ENCODE measurements at regions not wholly inside any gene's neighbourhood (a gene's known extent, or its start where the extent isn't known, plus 50 kb on each side); places are given as distances from the start of the nearest gene placed in this dataset.

DNA sequence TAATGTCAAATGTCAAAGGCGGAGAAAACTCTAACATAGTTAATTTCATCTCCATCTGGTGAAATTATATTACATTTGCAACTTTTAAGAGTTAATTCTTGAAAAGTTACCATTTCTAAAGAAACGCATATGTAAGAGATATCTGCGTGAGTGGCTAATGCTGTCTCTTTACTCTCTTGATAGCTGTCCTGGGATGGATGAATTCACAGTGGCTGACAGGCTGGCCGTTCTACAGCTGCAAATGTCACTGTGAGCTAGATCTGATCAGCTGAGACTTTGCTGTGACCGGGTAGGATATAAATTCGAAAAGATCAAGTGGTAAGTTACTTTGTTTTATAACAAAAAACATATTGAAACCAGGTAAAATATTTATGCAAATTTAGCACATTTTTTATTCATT lies 557.1 kb upstream of the DDX18 start:
- Histone ChIP-seq H2AFZ (ENCODE audit: low read length) (no peak overlapping the region), H3K4me3 (ENCODE audit: insufficient read depth, low read length) (no peak overlapping the region), H3K4me2 (ENCODE audit: insufficient read depth, low read length) (no peak overlapping the region)

DNA sequence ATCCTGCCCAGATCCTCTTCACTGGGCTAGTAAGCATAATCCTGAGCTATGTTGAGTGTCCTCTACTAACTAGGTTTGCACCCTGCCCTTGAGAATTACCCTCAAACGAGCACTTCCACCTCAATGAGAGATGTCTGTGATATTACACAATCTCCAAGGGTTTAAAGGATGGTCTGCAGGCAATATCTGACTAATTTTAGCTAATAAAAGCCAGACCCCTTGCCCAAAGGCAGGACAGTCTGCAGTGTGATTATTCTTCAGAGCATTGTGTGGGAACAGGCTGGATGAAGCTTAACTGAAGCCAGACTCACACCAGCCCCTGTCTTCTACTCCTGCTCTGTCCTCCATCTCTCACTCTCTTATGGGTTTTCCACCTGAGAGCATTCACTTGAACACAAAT lies 544.9 kb upstream of the DDX18 start:
- H3K79me2 ChIP-seq (ENCODE audit: insufficient read depth, low read length), result no peaks in the 10 kb centered on the region
- TF ChIP-seq, protein P1, sequence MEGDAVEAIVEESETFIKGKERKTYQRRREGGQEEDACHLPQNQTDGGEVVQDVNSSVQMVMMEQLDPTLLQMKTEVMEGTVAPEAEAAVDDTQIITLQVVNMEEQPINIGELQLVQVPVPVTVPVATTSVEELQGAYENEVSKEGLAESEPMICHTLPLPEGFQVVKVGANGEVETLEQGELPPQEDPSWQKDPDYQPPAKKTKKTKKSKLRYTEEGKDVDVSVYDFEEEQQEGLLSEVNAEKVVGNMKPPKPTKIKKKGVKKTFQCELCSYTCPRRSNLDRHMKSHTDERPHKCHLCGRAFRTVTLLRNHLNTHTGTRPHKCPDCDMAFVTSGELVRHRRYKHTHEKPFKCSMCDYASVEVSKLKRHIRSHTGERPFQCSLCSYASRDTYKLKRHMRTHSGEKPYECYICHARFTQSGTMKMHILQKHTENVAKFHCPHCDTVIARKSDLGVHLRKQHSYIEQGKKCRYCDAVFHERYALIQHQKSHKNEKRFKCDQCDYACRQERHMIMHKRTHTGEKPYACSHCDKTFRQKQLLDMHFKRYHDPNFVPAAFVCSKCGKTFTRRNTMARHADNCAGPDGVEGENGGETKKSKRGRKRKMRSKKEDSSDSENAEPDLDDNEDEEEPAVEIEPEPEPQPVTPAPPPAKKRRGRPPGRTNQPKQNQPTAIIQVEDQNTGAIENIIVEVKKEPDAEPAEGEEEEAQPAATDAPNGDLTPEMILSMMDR (IDR thresholded peaks at IDR 0.05; ENCODE audit: extremely low read depth, low read depth, low read length), result no peak
- H3K4me1 ChIP-seq (ENCODE audit: insufficient read depth, low read length), result no peaks in the 10 kb centered on the region
- H3K4me2 ChIP-seq (ENCODE audit: insufficient read depth, low read length), result no peak overlapping the region
- H3K4me3 ChIP-seq (ENCODE audit: insufficient read depth, low read length), result no peak overlapping the region
- DNase-seq (ENCODE audit: insufficient read length, low spot score, missing footprints), result no peak
- H3K27me3 ChIP-seq (ENCODE audit: insufficient read depth, low read length), result no peaks in the 10 kb centered on the region
- H3K27ac ChIP-seq (ENCODE audit: low read depth, low read length), result no peak overlapping the region
- H3K9me3 ChIP-seq (ENCODE audit: low read depth, low read length), result no peaks in the 10 kb centered on the region
- no peaks in the 10 kb centered on the region for H3K36me3 ChIP-seq (ENCODE audit: insufficient read depth, low read length)
- no peaks in the 10 kb centered on the region for H4K20me1 ChIP-seq (ENCODE audit: insufficient read depth, low read length)
- no peak overlapping the region for H2AFZ ChIP-seq (ENCODE audit: low read length)

More for the DNA sequence above, 557.1 kb upstream of the DDX18 start:
- Histone ChIP-seq H3K36me3 (ENCODE audit: insufficient read depth, low read length) (no peaks in the 10 kb centered on the region), H3K27ac (ENCODE audit: low read depth, low read length) (no peak overlapping the region), H3K4me1 (ENCODE audit: insufficient read depth, low read length) (no peaks in the 10 kb centered on the region), H3K79me2 (ENCODE audit: insufficient read depth, low read length) (no peaks in the 10 kb centered on the region), H3K27me3 (ENCODE audit: insufficient read depth, low read length) (no peaks in the 10 kb centered on the region), H3K9me3 (ENCODE audit: low read depth, low read length) (no peaks in the 10 kb centered on the region), H4K20me1 (ENCODE audit: insufficient read depth, low read length) (no peaks in the 10 kb centered on the region)
- DNase-seq (ENCODE audit: insufficient read length, low spot score, missing footprints), result no peak
- TF ChIP-seq, protein P1 (IDR thresholded peaks at IDR 0.05; ENCODE audit: extremely low read depth, low read depth, low read length), result no peak

DNA sequence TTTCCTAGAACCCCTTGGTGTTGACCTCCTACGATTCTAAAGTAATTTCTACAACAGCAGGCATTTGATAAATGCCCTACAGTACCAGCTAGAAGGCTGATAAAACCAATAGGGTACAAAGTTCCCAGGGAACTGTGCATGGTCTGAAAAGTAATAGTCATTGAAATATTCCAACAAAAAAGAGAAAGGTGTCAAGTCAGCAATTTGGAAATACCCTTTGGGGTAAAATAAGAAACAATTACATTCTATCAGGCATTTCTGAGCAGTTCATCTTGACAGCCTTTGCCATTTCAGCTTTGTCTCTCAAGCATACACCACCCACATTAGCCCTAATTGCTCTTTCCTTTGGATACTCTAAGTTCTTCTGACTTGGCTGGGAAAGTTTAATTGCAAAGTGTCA lies 542.9 kb upstream of the DDX18 start:
- TF ChIP-seq, protein P1 (IDR thresholded peaks at IDR 0.05; ENCODE audit: extremely low read depth, low read depth, low read length), result no peak
- Histone ChIP-seq H3K27ac (ENCODE audit: low read depth, low read length) (no peak overlapping the region), H3K4me2 (ENCODE audit: insufficient read depth, low read length) (no peak overlapping the region), H3K79me2 (ENCODE audit: insufficient read depth, low read length) (no peaks in the 10 kb centered on the region), H2AFZ (ENCODE audit: low read length) (no peak overlapping the region), H3K36me3 (ENCODE audit: insufficient read depth, low read length) (no peaks in the 10 kb centered on the region), H3K4me1 (ENCODE audit: insufficient read depth, low read length) (no peaks in the 10 kb centered on the region), H3K9me3 (ENCODE audit: low read depth, low read length) (no peaks in the 10 kb centered on the region), H4K20me1 (ENCODE audit: insufficient read depth, low read length) (no peaks in the 10 kb centered on the region), H3K4me3 (ENCODE audit: insufficient read depth, low read length) (no peak overlapping the region), H3K27me3 (ENCODE audit: insufficient read depth, low read length) (no peaks in the 10 kb centered on the region)
- no peak for DNase-seq (ENCODE audit: insufficient read length, low spot score, missing footprints)

DNA sequence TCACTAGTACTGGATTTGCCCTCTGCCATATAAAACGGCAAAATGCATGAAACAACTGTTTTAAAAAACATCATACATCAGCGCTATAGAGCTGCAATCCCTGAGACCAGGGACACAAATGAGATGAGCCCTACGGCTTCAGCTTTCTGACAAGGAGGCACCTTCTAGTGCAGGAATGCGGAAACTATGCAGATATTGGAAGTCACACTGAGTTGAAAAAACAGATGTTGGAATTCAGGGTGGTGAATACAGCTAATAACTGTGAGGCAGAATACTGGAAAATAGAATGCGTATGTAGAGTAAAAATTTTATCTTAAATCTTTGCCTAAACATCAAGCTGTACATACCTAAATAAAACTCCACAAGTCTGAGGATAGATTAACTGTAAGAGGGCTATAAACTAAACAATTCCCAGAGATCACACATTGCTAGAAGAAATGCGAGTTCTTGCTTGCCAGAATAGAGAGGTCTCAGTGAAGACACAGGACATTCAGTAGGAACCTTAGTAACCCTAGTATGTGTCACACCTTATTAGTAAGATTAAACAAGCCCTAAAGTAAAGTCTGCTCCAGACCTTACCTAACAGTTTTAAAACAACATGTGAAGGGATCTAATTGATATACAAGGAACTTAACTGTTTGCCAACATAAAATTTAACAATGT lies 541.4 kb upstream of the DDX18 start:
- H3K27me3 ChIP-seq (ENCODE audit: insufficient read depth, low read length), result no peaks in the 10 kb centered on the region
- H4K20me1 ChIP-seq (ENCODE audit: insufficient read depth, low read length), result no peaks in the 10 kb centered on the region
- no peak overlapping the region for H3K4me3 ChIP-seq (ENCODE audit: insufficient read depth, low read length)
- H3K79me2 ChIP-seq (ENCODE audit: insufficient read depth, low read length), result no peaks in the 10 kb centered on the region
- H3K4me1 ChIP-seq (ENCODE audit: insufficient read depth, low read length), result no peaks in the 10 kb centered on the region
- DNase-seq (ENCODE audit: insufficient read length, low spot score, missing footprints), result no peak
- H3K4me2 ChIP-seq (ENCODE audit: insufficient read depth, low read length), result no peak overlapping the region
- H2AFZ ChIP-seq (ENCODE audit: low read length), result no peak overlapping the region
- no peaks in the 10 kb centered on the region for H3K36me3 ChIP-seq (ENCODE audit: insufficient read depth, low read length)
- H3K9me3 ChIP-seq (ENCODE audit: low read depth, low read length), result no peaks in the 10 kb centered on the region
- TF ChIP-seq, protein P1 (IDR thresholded peaks at IDR 0.05; ENCODE audit: extremely low read depth, low read depth, low read length), result no peak
- no peak overlapping the region for H3K27ac ChIP-seq (ENCODE audit: low read depth, low read length)

Data from osteoblast (primary cell).